ENCODE measurements at regions not wholly inside any gene's neighbourhood (a gene's known extent, or its start where the extent isn't known, plus 50 kb on each side); places are given as distances from the start of the nearest gene placed in this dataset.
"Not testable (repeated sequence)": the region's sequence is repeated elsewhere in the genome, so short reads cannot be mapped to it uniquely, and the experiment has no call there.

- H3K27ac Mint-ChIP-seq (ENCODE audit: low read depth); DNase-seq (ENCODE audit: low spot score in 2 of 2); H3K4me1 Mint-ChIP-seq; H3K9me3 Mint-ChIP-seq; H3K4me3 Mint-ChIP-seq; H3K27me3 Mint-ChIP-seq; H3K36me3 Mint-ChIP-seq (ENCODE audit: insufficient read depth); ATAC-seq (replicated peaks; ENCODE audit: extremely low read depth, poor library complexity, severe bottlenecking): not testable (repeated sequence)
Measured at GRCh38 chr10:121329631-121330030, 268.6 kb downstream of the FGFR2 start.

GRCh38 chr10:121330563-121330962 is 267.7 kb downstream of the FGFR2 start:
- Mint-ChIP-seq H3K27ac (ENCODE audit: low read depth) (no peak overlapping the region), H3K4me1 (no peaks in the 10 kb centered on the region)

GRCh38 chr10:121332353-121332752 is 265.9 kb downstream of the FGFR2 start:
- Mint-ChIP-seq H3K4me3 (no peak overlapping the region), H3K9me3 (peaks cover 5% of the 10 kb centered on the region), H3K36me3 (ENCODE audit: insufficient read depth) (no peaks in the 10 kb centered on the region), H3K27me3 (no peaks in the 10 kb centered on the region), H3K27ac (ENCODE audit: low read depth) (no peak overlapping the region), H3K4me1 (no peaks in the 10 kb centered on the region)
- DNase-seq (ENCODE audit: low spot score in 2 of 2) (no peak), ATAC-seq (replicated peaks; ENCODE audit: extremely low read depth, poor library complexity, severe bottlenecking) (no peak)

More at GRCh38 chr10:121330563-121330962, 267.7 kb downstream of the FGFR2 start:
- H3K27me3 Mint-ChIP-seq = no peaks in the 10 kb centered on the region
- H3K4me3 Mint-ChIP-seq = no peak overlapping the region
- no peak for DNase-seq (ENCODE audit: low spot score in 2 of 2)
- no peaks in the 10 kb centered on the region for H3K36me3 Mint-ChIP-seq (ENCODE audit: insufficient read depth)
- H3K9me3 Mint-ChIP-seq = peaks cover 5% of the 10 kb centered on the region
- no peak for ATAC-seq (replicated peaks; ENCODE audit: extremely low read depth, poor library complexity, severe bottlenecking)

GRCh38 chr10:121332829-121333765 is 265.1 kb downstream of the FGFR2 start:
- H3K9me3 Mint-ChIP-seq = no peaks in the 10 kb centered on the region
- H3K4me1 Mint-ChIP-seq = no peaks in the 10 kb centered on the region
- no peak overlapping the region for H3K27ac Mint-ChIP-seq (ENCODE audit: low read depth)
- DNase-seq (ENCODE audit: low spot score in 2 of 2) (no peak), ATAC-seq (replicated peaks; ENCODE audit: extremely low read depth, poor library complexity, severe bottlenecking) (no peak)
- H3K36me3 Mint-ChIP-seq (ENCODE audit: insufficient read depth) = no peaks in the 10 kb centered on the region
- no peak overlapping the region for H3K4me3 Mint-ChIP-seq
- H3K27me3 Mint-ChIP-seq = peaks cover 4% of the 10 kb centered on the region

- Mint-ChIP-seq H3K27me3 (peaks cover 10% of the 10 kb centered on the region), H3K4me3 (no peak overlapping the region), H3K36me3 (ENCODE audit: insufficient read depth) (no peaks in the 10 kb centered on the region), H3K27ac (ENCODE audit: low read depth) (no peak overlapping the region), H3K9me3 (no peaks in the 10 kb centered on the region), H3K4me1 (no peaks in the 10 kb centered on the region)
- DNase-seq (ENCODE audit: low spot score in 2 of 2) = no peak
- no peak for ATAC-seq (replicated peaks; ENCODE audit: extremely low read depth, poor library complexity, severe bottlenecking)
Measured at GRCh38 chr10:121335386-121335925, 262.8 kb downstream of the FGFR2 start.

- H3K27me3 Mint-ChIP-seq = peaks cover 10% of the 10 kb centered on the region
- H3K36me3 Mint-ChIP-seq (ENCODE audit: insufficient read depth) = no peaks in the 10 kb centered on the region
- no peak for DNase-seq (ENCODE audit: low spot score in 2 of 2)
- H3K4me1 Mint-ChIP-seq = no peaks in the 10 kb centered on the region
- H3K9me3 Mint-ChIP-seq = no peaks in the 10 kb centered on the region
- no peak for ATAC-seq (replicated peaks; ENCODE audit: extremely low read depth, poor library complexity, severe bottlenecking)
- H3K27ac Mint-ChIP-seq (ENCODE audit: low read depth) = no peak overlapping the region
- no peak overlapping the region for H3K4me3 Mint-ChIP-seq
Measured at GRCh38 chr10:121337427-121337826, 260.8 kb downstream of the FGFR2 start.

GRCh38 chr10:121338206-121338980 is 259.9 kb downstream of the FGFR2 start:
- H3K27me3 Mint-ChIP-seq = peaks cover 10% of the 10 kb centered on the region
- ATAC-seq (replicated peaks; ENCODE audit: extremely low read depth, poor library complexity, severe bottlenecking) (no peak), DNase-seq (ENCODE audit: low spot score in 2 of 2) (no peak)
- no peaks in the 10 kb centered on the region for H3K4me1 Mint-ChIP-seq
- no peak overlapping the region for H3K4me3 Mint-ChIP-seq
- no peak overlapping the region for H3K27ac Mint-ChIP-seq (ENCODE audit: low read depth)
- H3K36me3 Mint-ChIP-seq (ENCODE audit: insufficient read depth) = no peaks in the 10 kb centered on the region
- no peaks in the 10 kb centered on the region for H3K9me3 Mint-ChIP-seq

- Mint-ChIP-seq H3K36me3 (ENCODE audit: insufficient read depth) (no peaks in the 10 kb centered on the region), H3K27me3 (peaks cover 10% of the 10 kb centered on the region), H3K4me3 (no peak overlapping the region), H3K9me3 (no peaks in the 10 kb centered on the region), H3K4me1 (no peaks in the 10 kb centered on the region), H3K27ac (ENCODE audit: low read depth) (no peak overlapping the region)
- ATAC-seq (replicated peaks; ENCODE audit: extremely low read depth, poor library complexity, severe bottlenecking) (no peak), DNase-seq (ENCODE audit: low spot score in 2 of 2) (no peak)
Measured at GRCh38 chr10:121339114-121339513, 259.1 kb downstream of the FGFR2 start.

GRCh38 chr10:121340271-121340831 is 257.9 kb downstream of the FGFR2 start:
- peaks cover 5% of the 10 kb centered on the region for H3K9me3 Mint-ChIP-seq
- no peak overlapping the region for H3K4me3 Mint-ChIP-seq
- H3K36me3 Mint-ChIP-seq (ENCODE audit: insufficient read depth) = no peaks in the 10 kb centered on the region
- H3K4me1 Mint-ChIP-seq = no peaks in the 10 kb centered on the region
- DNase-seq (ENCODE audit: low spot score in 2 of 2) = no peak
- no peak for ATAC-seq (replicated peaks; ENCODE audit: extremely low read depth, poor library complexity, severe bottlenecking)
- H3K27me3 Mint-ChIP-seq = peaks cover 10% of the 10 kb centered on the region
- H3K27ac Mint-ChIP-seq (ENCODE audit: low read depth) = no peak overlapping the region

GRCh38 chr10:121351540-121351939 is 246.7 kb downstream of the FGFR2 start:
- ATAC-seq (replicated peaks; ENCODE audit: extremely low read depth, poor library complexity, severe bottlenecking) (no peak), DNase-seq (ENCODE audit: low spot score in 2 of 2) (no peak)
- no peaks in the 10 kb centered on the region for H3K36me3 Mint-ChIP-seq (ENCODE audit: insufficient read depth)
- H3K27ac Mint-ChIP-seq (ENCODE audit: low read depth) = no peak overlapping the region
- no peaks in the 10 kb centered on the region for H3K9me3 Mint-ChIP-seq
- H3K4me1 Mint-ChIP-seq = no peaks in the 10 kb centered on the region
- no peak overlapping the region for H3K4me3 Mint-ChIP-seq
- H3K27me3 Mint-ChIP-seq = no peaks in the 10 kb centered on the region

- Mint-ChIP-seq H3K27me3 (no peaks in the 10 kb centered on the region), H3K27ac (ENCODE audit: low read depth) (no peak overlapping the region), H3K4me1 (no peaks in the 10 kb centered on the region), H3K9me3 (no peaks in the 10 kb centered on the region), H3K4me3 (no peak overlapping the region), H3K36me3 (ENCODE audit: insufficient read depth) (no peaks in the 10 kb centered on the region)
- no peak for DNase-seq (ENCODE audit: low spot score in 2 of 2)
- ATAC-seq (replicated peaks; ENCODE audit: extremely low read depth, poor library complexity, severe bottlenecking) = no peak
Measured at GRCh38 chr10:121352231-121352855, 245.9 kb downstream of the FGFR2 start.

GRCh38 chr10:121355161-121355560 is 243.1 kb downstream of the FGFR2 start:
- no peak for ATAC-seq (replicated peaks; ENCODE audit: extremely low read depth, poor library complexity, severe bottlenecking)
- Mint-ChIP-seq H3K36me3 (ENCODE audit: insufficient read depth) (no peaks in the 10 kb centered on the region), H3K9me3 (peaks cover 6% of the 10 kb centered on the region), H3K4me3 (no peak overlapping the region), H3K27me3 (no peaks in the 10 kb centered on the region), H3K4me1 (no peaks in the 10 kb centered on the region), H3K27ac (ENCODE audit: low read depth) (no peak overlapping the region)
- no peak for DNase-seq (ENCODE audit: low spot score in 2 of 2)

Data from central memory CD8-positive, alpha-beta T cell (primary cell).